ENCODE measurements at regions not wholly inside any gene's neighbourhood (a gene's known extent, or its start where the extent isn't known, plus 50 kb on each side); places are given as distances from the start of the nearest gene placed in this dataset.

GRCh38 chr22:25404928-25405816 is 159.3 kb upstream of the GRK3 start:
- H3K4me2 ChIP-seq (ENCODE audit: insufficient read depth, low read length) = peak overlapping the region; percentile 67
- ChIA-PET CTCF (no interaction called here), POLR2A (no interaction called here)
- H3K4me1 ChIP-seq (ENCODE audit: control insufficient read depth, extremely low read depth, insufficient read depth, low read length) = peaks cover 32% of the 10 kb centered on the region
- H2AFZ ChIP-seq (ENCODE audit: low read depth, low read length) = peak overlapping the region; percentile 76
- FAIRE-seq (no peak), DNase-seq (ENCODE audit: low read depth, low spot score) (no peak)
- no TSS peak for BruUV-seq (replicated peaks)
- peak overlapping the region; percentile 65 for H3K9ac ChIP-seq (replicated peaks; ENCODE audit: extremely low read depth, insufficient read depth, low read length)
- H3K79me2 ChIP-seq (ENCODE audit: control insufficient read depth, insufficient read depth, low read length) = peaks cover 21% of the 10 kb centered on the region
- no peaks in the 10 kb centered on the region for H3K27me3 ChIP-seq (ENCODE audit: control insufficient read depth in 2 of 2, insufficient read depth in 2 of 2, low read length in 2 of 2)
- TF ChIP-seq FOS (IDR thresholded peaks at IDR 0.05; ENCODE audit: borderline replicate concordance, insufficient read depth, low read length) (no peak), CTCF (IDR thresholded peaks at IDR 0.05; ENCODE audit: extremely low read depth in 1 of 2, insufficient read depth in 1 of 2, low read depth in 1 of 2, low read length in 2 of 2) (no peak), POLR2A (IDR thresholded peaks at IDR 0.05; ENCODE audit: low read depth, low read length) (peak; percentile 47), MYC (IDR thresholded peaks at IDR 0.05; ENCODE audit: low read depth, low read length) (no peak), MAX (IDR thresholded peaks at IDR 0.05; ENCODE audit: insufficient read depth, insufficient read length) (no peak), POLR2AphosphoS5 (IDR thresholded peaks at IDR 0.05; ENCODE audit: insufficient read depth, low read depth, low read length) (peak; percentile 45), JUN (IDR thresholded peaks at IDR 0.05; ENCODE audit: borderline replicate concordance, insufficient read depth, insufficient read length, low read depth) (no peak)
- no peaks in the 10 kb centered on the region for H3K9me1 ChIP-seq (replicated peaks; ENCODE audit: control insufficient read depth, extremely low read depth, insufficient read depth, low read length)
- dilution Hi-C loops (cut with MboI; ENCODE audit: extremely low pct_ligation_motif_present, low sequenced_read_pairs) = no loop called here
- intact Hi-C loops (cut with micrococcal nuclease) = loop anchor here (2.0 kb wide), 1 partner anchor 42 kb away; no protein-coding TSS in a partner anchor
- peak overlapping the region; percentile 49 to 54 (median 51) for H3K4me3 ChIP-seq (replicated peaks in 1 of 3; ENCODE audit: insufficient read depth in 1 of 3, low read depth in 1 of 3, low read length in 3 of 3)
- no peaks in the 10 kb centered on the region for H4K20me1 ChIP-seq (replicated peaks; ENCODE audit: control insufficient read depth, extremely low read depth, insufficient read depth, low read length)
- H3K36me3 ChIP-seq (ENCODE audit: control insufficient read depth in 2 of 2, extremely low read depth in 1 of 2, insufficient read depth in 2 of 2, low read length in 2 of 2) = no peaks in the 10 kb centered on the region
- H3K27ac ChIP-seq (ENCODE audit: insufficient read depth, low read depth, low read length) = peak overlapping the region; percentile 40
- no peaks in the 10 kb centered on the region for H3K9me3 ChIP-seq (replicated peaks; ENCODE audit: control insufficient read depth, insufficient read depth, low read length)
